OCI-LY1 (cell line): ENCODE measurements at regions not wholly inside any gene's neighbourhood (a gene's known extent, or its start where the extent isn't known, plus 50 kb on each side); places are given as distances from the start of the nearest gene placed in this dataset.

ENCODE experiments used
- H2AFZ ChIP-seq: fragments of 200-600 bp; sonication (generic), shearing (Covaris generic); 2 replicates; pipeline ENCODE4 v1.6.0; 2014; ENCODE audit warnings: antibody characterized with exemption, mild to moderate bottlenecking, low read length
- H3F3A ChIP-seq: fragments of 200-600 bp; sonication (generic), shearing (Covaris generic); 2 replicates; pipeline ENCODE4 v1.6.0; 2014; ENCODE audit warnings: mild to moderate bottlenecking, antibody characterized with exemption, low read length, moderate library complexity; ENCODE audit not compliant: insufficient read depth
- H3K27ac ChIP-seq: fragments of 200-600 bp; sonication (generic); 2 replicates; pipeline ENCODE4 v1.5.1; 2014; ENCODE audit warnings: low read length, mixed run types, mild to moderate bottlenecking, low read depth; ENCODE audit not compliant: poor library complexity, severe bottlenecking
- H3K27me3 ChIP-seq: fragments of 200-600 bp; sonication (generic); 2 replicates; pipeline ENCODE4 v1.6.0; 2014; ENCODE audit warnings: antibody characterized with exemption, mild to moderate bottlenecking, low read length, moderate library complexity; ENCODE audit not compliant: insufficient read depth
- H3K36me3 ChIP-seq: fragments of 200-600 bp; sonication (generic); 2 replicates; pipeline ENCODE4 v1.6.1; 2014; ENCODE audit warnings: mild to moderate bottlenecking, antibody characterized with exemption, low read length, moderate library complexity, mixed read lengths; ENCODE audit not compliant: insufficient read depth
- H3K4me1 ChIP-seq: fragments of 200-600 bp; sonication (generic); 2 replicates; pipeline ENCODE4 v1.5.1; 2014; ENCODE audit warnings: mild to moderate bottlenecking, low read length, moderate library complexity; ENCODE audit not compliant: insufficient read depth, severe bottlenecking
- H3K4me2 ChIP-seq: fragments of 200-600 bp; sonication (generic), shearing (Covaris generic); 2 replicates; pipeline ENCODE4 v1.6.1; 2014; ENCODE audit warnings: low read length
- H3K4me3 ChIP-seq: fragments of 200-600 bp; sonication (generic); 2 replicates; pipeline ENCODE4 v1.5.1; 2014; ENCODE audit warnings: low read length, low read depth, mild to moderate bottlenecking, mixed read lengths; ENCODE audit not compliant: poor library complexity, severe bottlenecking
- H3K79me2 ChIP-seq: fragments of 200-600 bp; shearing (Covaris generic); 2 replicates; pipeline ENCODE4 v1.6.1; 2016; ENCODE audit warnings: mixed run types, low read length, mixed read lengths; ENCODE audit not compliant: insufficient read depth
- H3K9ac ChIP-seq: fragments of 200-600 bp; sonication (generic), shearing (Covaris generic); 2 replicates; pipeline ENCODE4 v1.6.1; 2014; ENCODE audit warnings: mild to moderate bottlenecking, low read length, mixed read lengths
- H3K9me2 ChIP-seq: fragments of 200-600 bp; sonication (generic), shearing (Covaris generic); 2 replicates; pipeline ENCODE4 v1.6.1; 2014; ENCODE audit warnings: low read depth, mild to moderate bottlenecking, low read length, mixed read lengths
- H3K9me3 ChIP-seq: fragments of 200-600 bp; shearing (Covaris generic); 2 replicates; pipeline ENCODE4 v1.6.1; 2014; ENCODE audit warnings: low read length, mixed read lengths
- H4K20me1 ChIP-seq: fragments of 200-600 bp; sonication (generic), shearing (Covaris generic); 2 replicates; pipeline ENCODE4 v1.6.0; 2016; ENCODE audit warnings: mild to moderate bottlenecking, low read length; ENCODE audit not compliant: insufficient read depth
- CTCF ChIP-seq: fragments of 200-600 bp; sonication (generic), shearing (Covaris generic); IDR thresholded peaks from 2 replicates; pipeline ENCODE4 v1.5.1; 2017; ENCODE audit warnings: mild to moderate bottlenecking, antibody characterized with exemption, low read length, moderate library complexity, mixed read lengths
- EZH2 ChIP-seq: fragments of 200-600 bp; sonication (generic), shearing (Covaris generic); IDR thresholded peaks from 2 replicates; pipeline ENCODE4 v1.8.0; 2017; ENCODE audit warnings: borderline replicate concordance, mixed run types, mild to moderate bottlenecking, antibody characterized with exemption, low read length, moderate library complexity, mixed read lengths

GRCh38 chr9:115357821-115358220, 239.9 kb upstream of the TNC start:
- no peak overlapping the region for H3K27ac ChIP-seq
- no peaks in the 10 kb centered on the region for H3F3A ChIP-seq
- H3K9ac ChIP-seq: no peak overlapping the region
- H3K9me3 ChIP-seq: no peaks in the 10 kb centered on the region
- H3K9me2 ChIP-seq: no peaks in the 10 kb centered on the region
- H3K27me3 ChIP-seq: no peaks in the 10 kb centered on the region
- no peaks in the 10 kb centered on the region for H4K20me1 ChIP-seq
- no peaks in the 10 kb centered on the region for H3K36me3 ChIP-seq
- H2AFZ ChIP-seq: no peak overlapping the region
- no peaks in the 10 kb centered on the region for H3K79me2 ChIP-seq
- H3K4me2 ChIP-seq: no peak overlapping the region
- TF ChIP-seq EZH2 (no peak), CTCF (no peak)
- no peak overlapping the region for H3K4me3 ChIP-seq
- H3K4me1 ChIP-seq: no peaks in the 10 kb centered on the region

- H4K20me1 ChIP-seq: no peaks in the 10 kb centered on the region
- H3K27ac ChIP-seq: no peak overlapping the region
- H3K36me3 ChIP-seq: no peaks in the 10 kb centered on the region
- no peak overlapping the region for H3K9ac ChIP-seq
- no peaks in the 10 kb centered on the region for H3K79me2 ChIP-seq
- H2AFZ ChIP-seq: no peak overlapping the region
- H3K27me3 ChIP-seq: no peaks in the 10 kb centered on the region
- H3K9me3 ChIP-seq: no peaks in the 10 kb centered on the region
- H3K9me2 ChIP-seq: no peaks in the 10 kb centered on the region
- H3K4me2 ChIP-seq: no peak overlapping the region
- H3K4me3 ChIP-seq: no peak overlapping the region
- TF ChIP-seq EZH2: no peak
- TF ChIP-seq CTCF: no peak
- no peaks in the 10 kb centered on the region for H3F3A ChIP-seq
- H3K4me1 ChIP-seq: no peaks in the 10 kb centered on the region
These were observed 241.2 kb upstream of the TNC start for GRCh38 chr9:115359017-115359780.

GRCh38 chr9:115360122-115360521, 242.2 kb upstream of the TNC start:
- no peak overlapping the region for H3K9ac ChIP-seq
- no peaks in the 10 kb centered on the region for H3K4me1 ChIP-seq
- H3K4me3 ChIP-seq: no peak overlapping the region
- no peaks in the 10 kb centered on the region for H3K9me2 ChIP-seq
- TF ChIP-seq CTCF (no peak), EZH2 (no peak)
- H3F3A ChIP-seq: no peaks in the 10 kb centered on the region
- H3K9me3 ChIP-seq: no peaks in the 10 kb centered on the region
- H2AFZ ChIP-seq: no peak overlapping the region
- H3K27me3 ChIP-seq: no peaks in the 10 kb centered on the region
- no peaks in the 10 kb centered on the region for H4K20me1 ChIP-seq
- H3K27ac ChIP-seq: no peak overlapping the region
- H3K36me3 ChIP-seq: no peaks in the 10 kb centered on the region
- no peaks in the 10 kb centered on the region for H3K79me2 ChIP-seq
- H3K4me2 ChIP-seq: no peak overlapping the region
